Left ventricle myocardium inferior (tissue), 1 donor: ENCODE measurements at regions not wholly inside any gene's neighbourhood (a gene's known extent, or its start where the extent isn't known, plus 50 kb on each side); places are given as distances from the start of the nearest gene placed in this dataset.

ENCODE experiments used
- DNase-seq: peaks from one replicate; pipeline ENCODE4 v3.0.0-alpha.2; 2020
- H3K27ac ChIP-seq: fragments of 200-600 bp; replicated peaks from 2 replicates; pipeline ENCODE4 v1.8.0; 2021
- H3K27me3 ChIP-seq: fragments of 200-600 bp; 2 replicates; pipeline ENCODE4 v1.8.0; 2021; ENCODE audit warnings: low read depth
- H3K36me3 ChIP-seq: fragments of 200-600 bp; 2 replicates; pipeline ENCODE4 v1.8.0; 2021
- H3K4me1 ChIP-seq: fragments of 200-600 bp; 2 replicates; pipeline ENCODE4 v1.8.0; 2021
- H3K4me3 ChIP-seq: fragments of 200-600 bp; 2 replicates; pipeline ENCODE4 v1.8.0; 2021; ENCODE audit warnings: mild to moderate bottlenecking, moderate library complexity
- H3K9me3 ChIP-seq: fragments of 200-600 bp; replicated peaks from 2 replicates; pipeline ENCODE4 v1.8.0; 2021
- intact Hi-C: fragments of 100-400 bp; cut with micrococcal nuclease; formaldehyde crosslinking; loops from one replicate; pipeline ENCODE4 v1.11.0; 2022
- TF ChIP-seq, protein P1 (sequence below): fragments of 200-600 bp; IDR thresholded peaks from 2 replicates; pipeline ENCODE4 v1.8.0; 2021; ENCODE audit warnings: antibody characterized with exemption, mild to moderate bottlenecking, borderline replicate concordance
- donor health status: DM: no; HTN: yes; CAD: no; lungs with severe emphysema.

DNA sequence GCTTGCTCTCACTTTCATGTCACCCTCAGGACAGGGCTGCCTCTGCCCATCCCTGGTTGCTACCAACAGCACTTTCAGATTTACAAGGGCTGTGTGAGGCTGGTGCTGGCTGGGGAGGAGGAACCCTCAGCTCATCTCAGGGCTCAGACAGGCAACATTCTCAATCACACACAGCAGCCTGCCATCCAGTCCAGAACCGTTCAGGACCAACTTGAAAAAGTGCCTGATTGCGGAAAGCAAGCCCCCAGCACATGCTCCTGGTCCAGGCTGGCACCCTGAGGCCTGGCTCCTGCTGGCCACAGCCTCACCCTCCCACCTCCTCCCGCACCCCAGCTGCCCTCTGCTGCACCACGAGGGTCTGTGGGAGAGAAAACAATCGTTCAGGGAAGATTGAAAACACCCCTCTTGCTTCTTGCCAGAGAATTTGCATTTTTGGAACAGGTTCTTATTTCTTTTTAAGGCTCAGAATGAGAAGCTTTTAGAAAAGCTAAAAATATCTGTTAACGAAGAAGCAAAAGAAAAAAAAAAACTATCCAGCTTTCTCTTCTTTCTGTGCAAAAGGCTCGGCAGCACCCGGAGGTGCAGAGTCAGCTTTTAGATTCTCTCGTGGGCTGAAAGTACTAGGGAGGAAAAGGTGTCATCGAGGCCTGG, 403.8 kb upstream of the ID2 start:
- H3K27me3 ChIP-seq, result no peaks in the 10 kb centered on the region
- intact Hi-C loops, result no loop called here
- no peaks in the 10 kb centered on the region for H3K36me3 ChIP-seq
- peak overlapping the region; percentile 15 for H3K4me3 ChIP-seq
- H3K9me3 ChIP-seq, result peaks cover 10% of the 10 kb centered on the region
- DNase-seq, result no peak
- H3K27ac ChIP-seq, result no peak overlapping the region
- TF ChIP-seq, protein P1, sequence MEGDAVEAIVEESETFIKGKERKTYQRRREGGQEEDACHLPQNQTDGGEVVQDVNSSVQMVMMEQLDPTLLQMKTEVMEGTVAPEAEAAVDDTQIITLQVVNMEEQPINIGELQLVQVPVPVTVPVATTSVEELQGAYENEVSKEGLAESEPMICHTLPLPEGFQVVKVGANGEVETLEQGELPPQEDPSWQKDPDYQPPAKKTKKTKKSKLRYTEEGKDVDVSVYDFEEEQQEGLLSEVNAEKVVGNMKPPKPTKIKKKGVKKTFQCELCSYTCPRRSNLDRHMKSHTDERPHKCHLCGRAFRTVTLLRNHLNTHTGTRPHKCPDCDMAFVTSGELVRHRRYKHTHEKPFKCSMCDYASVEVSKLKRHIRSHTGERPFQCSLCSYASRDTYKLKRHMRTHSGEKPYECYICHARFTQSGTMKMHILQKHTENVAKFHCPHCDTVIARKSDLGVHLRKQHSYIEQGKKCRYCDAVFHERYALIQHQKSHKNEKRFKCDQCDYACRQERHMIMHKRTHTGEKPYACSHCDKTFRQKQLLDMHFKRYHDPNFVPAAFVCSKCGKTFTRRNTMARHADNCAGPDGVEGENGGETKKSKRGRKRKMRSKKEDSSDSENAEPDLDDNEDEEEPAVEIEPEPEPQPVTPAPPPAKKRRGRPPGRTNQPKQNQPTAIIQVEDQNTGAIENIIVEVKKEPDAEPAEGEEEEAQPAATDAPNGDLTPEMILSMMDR, result no peak
- no peaks in the 10 kb centered on the region for H3K4me1 ChIP-seq

DNA sequence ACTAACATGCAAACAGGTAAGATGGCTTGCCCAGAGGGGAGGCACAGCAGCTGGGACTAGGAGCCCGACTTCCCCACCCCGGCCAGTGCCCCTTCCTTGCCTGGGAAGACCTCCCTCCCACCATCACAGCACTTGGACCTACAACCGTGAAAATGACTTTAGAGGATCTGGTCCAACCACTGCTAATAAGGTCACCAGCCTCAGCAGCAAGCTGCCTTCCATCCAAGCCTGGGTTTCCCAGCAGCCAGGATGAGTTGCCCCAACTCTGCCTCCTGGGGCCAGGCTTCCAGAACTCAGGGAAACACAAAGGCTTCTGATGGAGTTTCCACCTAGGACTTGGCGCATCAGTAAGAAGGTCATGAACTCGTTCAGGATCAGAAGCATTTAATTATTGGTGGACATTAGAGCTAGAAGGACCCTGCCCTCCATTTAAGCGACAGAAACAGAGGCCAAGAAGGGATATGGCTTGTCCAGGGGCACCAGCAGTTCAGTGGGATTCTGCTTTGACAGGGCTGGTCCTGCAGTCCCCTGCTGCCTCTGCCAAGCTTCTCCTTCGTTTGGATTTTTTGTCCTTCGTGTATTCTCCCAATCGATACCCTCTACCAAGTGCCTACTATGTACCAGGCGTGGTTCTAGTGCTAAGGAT, 403.0 kb upstream of the ID2 start:
- no peak for DNase-seq
- TF ChIP-seq, protein P1, result no peak
- intact Hi-C loops, result no loop called here
- no peaks in the 10 kb centered on the region for H3K27me3 ChIP-seq
- peaks cover 9% of the 10 kb centered on the region for H3K9me3 ChIP-seq
- no peak overlapping the region for H3K27ac ChIP-seq
- H3K36me3 ChIP-seq, result no peaks in the 10 kb centered on the region
- no peaks in the 10 kb centered on the region for H3K4me1 ChIP-seq
- H3K4me3 ChIP-seq, result no peak overlapping the region

DNA sequence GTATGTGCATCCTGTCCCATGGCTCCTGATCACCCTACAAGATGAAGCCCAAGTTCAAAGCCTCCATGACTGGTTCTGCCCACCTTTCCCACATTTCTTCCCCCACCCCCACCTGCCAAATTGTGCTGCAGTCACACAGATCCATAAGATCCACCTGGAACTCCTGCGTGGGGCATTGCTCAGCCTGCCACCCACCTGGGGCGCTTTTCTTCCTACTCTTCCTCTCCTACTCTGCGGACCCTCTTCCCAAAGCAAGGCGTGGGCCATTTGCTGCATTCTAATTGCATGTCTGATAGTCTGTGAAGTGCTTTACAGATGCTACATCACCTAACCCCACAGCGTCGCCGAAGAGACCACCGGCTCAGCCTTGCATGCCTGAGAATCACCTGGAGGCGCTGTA, 402.4 kb upstream of the ID2 start:
- no peak for DNase-seq
- TF ChIP-seq, protein P1, result no peak
- Histone ChIP-seq H3K27me3 (no peaks in the 10 kb centered on the region), H3K4me1 (no peaks in the 10 kb centered on the region), H3K9me3 (peaks cover 2% of the 10 kb centered on the region), H3K27ac (no peak overlapping the region), H3K4me3 (no peak overlapping the region), H3K36me3 (no peaks in the 10 kb centered on the region)
- intact Hi-C loops, result no loop called here

DNA sequence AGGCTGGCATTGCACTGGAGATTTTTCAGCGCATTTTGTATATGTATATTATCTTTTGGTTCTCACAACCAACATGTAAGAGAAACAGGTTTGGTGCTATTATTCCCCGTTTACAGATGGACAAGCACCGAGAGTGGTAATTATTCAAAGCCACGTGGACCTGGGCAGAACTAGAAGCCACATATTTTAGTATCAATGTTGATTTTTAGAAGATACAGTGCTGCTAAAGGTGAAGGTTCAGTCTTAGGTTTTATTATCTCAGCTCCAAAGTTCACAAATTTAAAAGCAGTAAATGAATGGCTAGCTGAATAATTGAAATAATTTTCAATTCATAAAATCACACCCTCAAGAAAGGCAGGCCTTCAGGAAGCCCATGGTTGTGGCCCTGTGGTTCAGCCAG, 400.6 kb upstream of the ID2 start:
- H3K27me3 ChIP-seq, result no peaks in the 10 kb centered on the region
- no peak for DNase-seq
- intact Hi-C loops, result no loop called here
- TF ChIP-seq, protein P1, result no peak
- H3K27ac ChIP-seq, result no peak overlapping the region
- H3K36me3 ChIP-seq, result no peaks in the 10 kb centered on the region
- H3K4me1 ChIP-seq, result peaks cover 10% of the 10 kb centered on the region
- no peak overlapping the region for H3K4me3 ChIP-seq
- no peaks in the 10 kb centered on the region for H3K9me3 ChIP-seq

DNA sequence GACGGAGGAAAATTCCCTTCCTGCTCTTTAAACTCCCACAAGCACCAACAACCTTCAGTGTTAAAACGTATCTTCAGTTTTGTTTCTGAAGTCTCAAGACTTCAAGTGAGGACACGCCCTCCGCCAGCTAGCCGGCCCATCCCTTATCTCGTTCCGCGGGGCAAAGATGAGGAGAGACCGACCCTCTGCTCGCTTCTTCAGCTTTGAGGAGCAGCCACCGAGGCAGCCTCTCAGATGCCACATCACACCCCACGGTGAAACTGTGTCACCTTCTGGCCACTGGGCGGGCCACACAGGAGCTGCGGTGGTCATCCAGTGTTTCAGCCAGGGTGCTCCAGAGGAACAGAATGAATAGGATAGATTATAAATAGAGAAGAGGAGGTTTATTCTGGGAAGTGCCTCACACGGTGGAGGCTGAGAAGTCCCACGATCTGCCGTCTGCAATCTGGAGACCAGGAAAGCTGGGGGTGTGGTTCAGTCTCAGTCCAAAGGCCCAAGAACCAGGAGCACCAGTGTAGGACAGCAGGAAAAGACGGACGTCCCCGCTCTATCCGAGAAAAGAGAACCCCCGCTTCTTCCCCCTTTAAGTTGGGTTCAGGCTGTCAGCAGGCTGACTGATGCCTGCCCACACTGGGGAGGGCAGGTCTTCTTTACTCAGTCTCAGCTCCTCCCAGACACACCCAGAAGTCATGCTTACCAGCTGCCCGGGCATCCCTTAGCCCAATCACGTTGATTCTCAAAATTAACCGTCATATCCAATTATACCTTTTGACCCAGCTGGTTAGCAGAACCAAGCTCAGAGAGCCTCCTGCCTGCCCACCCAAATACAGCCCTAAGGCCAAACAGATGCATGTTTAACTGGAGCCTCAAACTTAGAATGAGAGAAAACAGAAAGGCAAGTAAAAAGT, 399.7 kb upstream of the ID2 start:
- no peak overlapping the region for H3K27ac ChIP-seq
- intact Hi-C loops, result no loop called here
- no peak for DNase-seq
- no peak overlapping the region for H3K4me3 ChIP-seq
- H3K4me1 ChIP-seq, result peaks cover 10% of the 10 kb centered on the region
- TF ChIP-seq, protein P1, result no peak
- H3K27me3 ChIP-seq, result no peaks in the 10 kb centered on the region
- no peaks in the 10 kb centered on the region for H3K36me3 ChIP-seq
- no peaks in the 10 kb centered on the region for H3K9me3 ChIP-seq
